Mesenchymal stem cell (in vitro differentiated cells and primary cell): ENCODE measurements at regions not wholly inside any gene's neighbourhood (a gene's known extent, or its start where the extent isn't known, plus 50 kb on each side); places are given as distances from the start of the nearest gene placed in this dataset.
A peak's percentile ranks its signal among the peaks of the same experiment; 100 is the strongest.

Experiments used
- DNase-seq: peaks from one replicate; pipeline ENCODE4 v3.0.0-alpha.2; 2013
- H2AFZ ChIP-seq: one replicate; pipeline ENCODE4 v1.6.1; 2013; ENCODE audit warnings: low read depth, mild to moderate bottlenecking, control low read depth, inconsistent platforms, low read length, moderate library complexity
- H2AK5ac ChIP-seq: 2 replicates; pipeline ENCODE4 v1.6.1; 2013; ENCODE audit warnings: low read length, moderate library complexity, mild to moderate bottlenecking, inconsistent platforms; ENCODE audit not compliant: severe bottlenecking
- H2BK120ac ChIP-seq: one replicate; pipeline ENCODE4 v1.6.1; 2013; ENCODE audit warnings: low read depth, mild to moderate bottlenecking, inconsistent platforms, low read length, moderate library complexity
- H2BK12ac ChIP-seq, 2 experiments: one replicate each; pipeline ENCODE4 v1.6.1; 2013; ENCODE audit warnings: inconsistent platforms in 2 of 2, low read length in 2 of 2, mild to moderate bottlenecking in 2 of 2, moderate library complexity in 2 of 2, control low read depth in 1 of 2
- H2BK15ac ChIP-seq: one replicate; pipeline ENCODE4 v1.6.1; 2013; ENCODE audit warnings: mild to moderate bottlenecking, low read depth, inconsistent platforms; ENCODE audit not compliant: poor library complexity, severe bottlenecking
- H2BK5ac ChIP-seq: 2 replicates; pipeline ENCODE4 v1.6.1; 2013; ENCODE audit warnings: low read depth, mild to moderate bottlenecking, low read length, control low read depth, inconsistent platforms; ENCODE audit not compliant: poor library complexity, severe bottlenecking
- H3K14ac ChIP-seq, 2 experiments: one replicate each; pipeline ENCODE4 v1.6.1; 2013; ENCODE audit warnings: inconsistent platforms in 2 of 2, low read length in 2 of 2, control low read depth in 1 of 2, mild to moderate bottlenecking in 1 of 2, moderate library complexity in 1 of 2
- H3K18ac ChIP-seq, 2 experiments: one replicate each; pipeline ENCODE4 v1.6.1; 2013; ENCODE audit warnings: inconsistent platforms in 2 of 2, low read length in 2 of 2, control low read depth in 1 of 2, low read depth in 1 of 2, mild to moderate bottlenecking in 1 of 2
- H3K23ac ChIP-seq, 2 experiments: one replicate each; pipeline ENCODE4 v1.6.1; 2013; ENCODE audit warnings: inconsistent platforms in 2 of 2, low read length in 2 of 2, mild to moderate bottlenecking in 2 of 2, moderate library complexity in 2 of 2, control low read depth in 1 of 2
- H3K27ac ChIP-seq: 2 replicates; pipeline ENCODE4 v1.5.1; 2013; ENCODE audit warnings: mild to moderate bottlenecking, moderate library complexity, low read length, control low read depth, inconsistent platforms; ENCODE audit not compliant: poor library complexity, severe bottlenecking
- H3K27me3 ChIP-seq, 2 experiments: 2 replicates each; pipeline versions ENCODE4 v1.6.1 to v1.7.0; 2013; ENCODE audit warnings: low read length in 2 of 2, mild to moderate bottlenecking in 2 of 2, moderate library complexity in 2 of 2, control low read depth in 1 of 2, inconsistent platforms in 1 of 2; ENCODE audit not compliant: control insufficient read depth in 1 of 2, insufficient read depth in 1 of 2
- H3K36me3 ChIP-seq, 2 experiments: 2 replicates each; pipeline versions ENCODE4 v1.6.1 to v1.7.0; 2013; ENCODE audit warnings: low read length in 2 of 2, control low read depth in 1 of 2, inconsistent platforms in 1 of 2, low read depth in 1 of 2, mild to moderate bottlenecking in 1 of 2; ENCODE audit not compliant: insufficient read depth in 2 of 2, control insufficient read depth in 1 of 2
- H3K4ac ChIP-seq, 2 experiments: one replicate each; pipeline ENCODE4 v1.6.1; 2013; ENCODE audit warnings: inconsistent platforms in 2 of 2, low read length in 2 of 2, mild to moderate bottlenecking in 2 of 2, moderate library complexity in 2 of 2, control low read depth in 1 of 2, low read depth in 1 of 2
- H3K4me1 ChIP-seq: 2 replicates; pipeline ENCODE4 v1.6.1; 2013; ENCODE audit warnings: low read depth, low read length, control low read depth; ENCODE audit not compliant: control insufficient read depth, insufficient read depth
- H3K4me2 ChIP-seq: 2 replicates; pipeline ENCODE4 v1.6.1; 2013; ENCODE audit warnings: low read length, mild to moderate bottlenecking, inconsistent platforms; ENCODE audit not compliant: poor library complexity, severe bottlenecking
- H3K4me3 ChIP-seq, 2 experiments: 2 replicates each; pipeline versions ENCODE4 v1.5.1 to v1.7.0; 2013; ENCODE audit warnings: low read length in 2 of 2, mild to moderate bottlenecking in 2 of 2, control low read depth in 1 of 2, low read depth in 1 of 2; ENCODE audit not compliant: insufficient read depth in 1 of 2
- H3K79me1 ChIP-seq: replicated peaks from 2 replicates; pipeline ENCODE4 v1.6.1; 2013; ENCODE audit warnings: mild to moderate bottlenecking, control low read depth, low read length, inconsistent platforms; ENCODE audit not compliant: poor library complexity, severe bottlenecking
- H3K9ac ChIP-seq: 2 replicates; pipeline ENCODE4 v1.7.0; 2013; ENCODE audit warnings: mild to moderate bottlenecking, low read length, moderate library complexity
- H3K9me3 ChIP-seq: 2 replicates; pipeline ENCODE4 v1.7.0; 2013; ENCODE audit warnings: mild to moderate bottlenecking, low read length; ENCODE audit not compliant: control insufficient read depth
- H4K8ac ChIP-seq: one replicate; pipeline ENCODE4 v1.6.1; 2013; ENCODE audit warnings: inconsistent platforms, mild to moderate bottlenecking, low read length, moderate library complexity
- H4K91ac ChIP-seq: one replicate; pipeline ENCODE4 v1.6.1; 2013; ENCODE audit warnings: mild to moderate bottlenecking, low read length, inconsistent platforms
- WGBS: methylation state at CpG from one replicate; pipeline ENCODE4 v1.1.7; 2013; ENCODE audit warnings: mixed read lengths; 5-methylcytosine and 5-hydroxymethylcytosine counted together

DNA sequence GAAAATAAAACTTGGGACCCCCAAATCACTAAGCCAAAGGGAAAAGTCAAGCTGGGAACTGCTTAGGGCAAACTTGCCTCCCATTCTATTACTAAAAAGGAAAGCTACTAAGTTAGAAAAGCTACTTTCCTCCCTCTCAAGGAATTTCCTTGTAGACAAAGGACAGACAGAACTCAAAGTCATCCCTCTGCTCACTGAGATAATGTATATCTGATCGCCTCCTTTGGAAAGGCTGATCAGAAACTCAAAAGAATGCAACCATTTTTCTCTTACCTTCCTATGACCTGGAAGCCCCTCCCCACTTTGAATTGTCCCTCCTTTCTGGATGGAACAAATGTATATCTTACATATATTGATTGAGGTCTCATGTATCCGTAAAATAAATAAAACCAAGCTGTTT is 190.5 kb upstream of the DCN start:
- H3K36me3 ChIP-seq = no peaks in the 10 kb centered on the region
- peaks cover 1% of the 10 kb centered on the region for H3K4me1 ChIP-seq
- no peak overlapping the region for H2BK15ac ChIP-seq
- H3K4ac ChIP-seq = no peak overlapping the region
- no peaks in the 10 kb centered on the region for H3K79me1 ChIP-seq
- H2AK5ac ChIP-seq = no peak overlapping the region
- WGBS = 90% methylated on average over 2 of the region's 2 CpGs
- H2BK120ac ChIP-seq = no peak overlapping the region
- H2AFZ ChIP-seq = no peak overlapping the region
- no peak overlapping the region for H4K91ac ChIP-seq
- H3K4me2 ChIP-seq = no peak overlapping the region
- H3K9ac ChIP-seq = no peak overlapping the region
- H3K23ac ChIP-seq = no peak overlapping the region
- no peak overlapping the region for H2BK5ac ChIP-seq
- H4K8ac ChIP-seq = no peak overlapping the region
- no peak for DNase-seq
- H3K4me3 ChIP-seq = no peak overlapping the region
- no peak overlapping the region for H2BK12ac ChIP-seq
- no peak overlapping the region for H3K14ac ChIP-seq
- peaks cover 0 to 4% of the 10 kb centered on the region in 2 experiments for H3K27me3 ChIP-seq
- H3K9me3 ChIP-seq = no peaks in the 10 kb centered on the region
- H3K27ac ChIP-seq = no peak overlapping the region
- no peak overlapping the region for H3K18ac ChIP-seq

DNA sequence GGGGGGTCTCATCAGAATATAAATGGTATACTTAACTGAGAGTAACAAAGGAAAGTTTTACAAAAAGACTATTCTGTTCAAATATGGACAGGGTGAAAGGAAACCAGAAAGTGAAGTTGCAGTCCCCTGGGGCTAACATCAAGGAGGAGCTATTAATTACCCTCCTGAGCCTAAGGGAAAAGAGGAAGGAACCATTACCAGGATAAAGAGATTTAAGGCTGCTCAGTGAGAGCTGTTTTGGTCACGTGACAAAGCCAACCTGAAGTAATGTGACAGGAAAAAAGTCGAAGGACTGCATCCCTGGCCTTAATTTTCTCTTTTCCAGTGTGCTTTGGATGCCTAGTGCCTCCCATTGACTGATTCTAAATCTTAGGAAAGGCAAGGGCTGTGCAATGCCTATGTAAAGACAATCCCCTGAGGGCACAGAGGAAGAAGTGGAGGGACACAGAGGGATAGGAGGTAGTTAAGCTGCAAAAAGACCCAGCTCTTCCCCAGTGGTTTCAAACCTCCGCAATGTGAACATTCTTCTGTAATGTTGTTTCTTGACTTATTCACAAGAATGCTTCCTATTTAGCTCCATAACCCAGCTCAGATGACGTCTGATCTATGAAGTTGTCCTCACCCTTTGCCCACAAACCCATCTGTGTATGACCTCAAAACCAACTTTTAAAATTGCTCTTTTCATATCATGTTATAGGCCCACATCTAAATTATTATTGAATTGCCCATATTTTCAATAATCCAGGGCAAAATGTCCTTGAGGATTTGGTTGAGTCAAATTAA is 187.7 kb upstream of the DCN start:
- Histone ChIP-seq H3K4me2 (no peak overlapping the region), H4K8ac (no peak overlapping the region), H3K36me3 (no peaks in the 10 kb centered on the region), H3K14ac (no peak overlapping the region), H3K9me3 (no peaks in the 10 kb centered on the region), H3K9ac (no peak overlapping the region), H4K91ac (no peak overlapping the region), H3K27me3 (peaks cover 0 to 3% of the 10 kb centered on the region in 2 experiments), H3K18ac (no peak overlapping the region), H2BK120ac (no peak overlapping the region), H3K27ac (no peak overlapping the region), H3K4ac (no peak overlapping the region), H2AFZ (no peak overlapping the region), H2BK5ac (no peak overlapping the region), H3K4me3 (no peak overlapping the region), H2BK15ac (no peak overlapping the region), H2AK5ac (no peak overlapping the region), H3K4me1 (peaks cover 1% of the 10 kb centered on the region), H3K23ac (no peak overlapping the region), H2BK12ac (no peak overlapping the region), H3K79me1 (no peaks in the 10 kb centered on the region)
- 62% methylated on average over 4 of the region's 4 CpGs for WGBS
- DNase-seq = no peak

DNA sequence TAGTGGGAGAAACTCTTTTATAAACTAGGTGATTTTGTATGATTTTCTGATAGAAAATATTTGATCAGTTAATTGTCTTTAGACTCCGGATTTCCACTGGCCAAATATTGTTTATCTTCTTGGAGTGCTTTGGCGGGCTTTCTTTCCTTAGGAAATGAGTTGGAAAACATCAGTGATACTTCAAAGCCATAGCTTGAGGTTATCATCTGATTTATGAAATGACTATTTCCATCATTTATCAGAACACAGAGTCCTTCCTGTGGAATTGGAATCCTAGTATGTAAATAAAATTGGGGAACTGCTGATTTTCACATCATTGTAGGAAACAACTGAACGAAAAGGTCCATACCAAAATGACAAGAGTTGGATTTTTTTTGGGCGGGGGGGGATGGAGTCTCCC is 186.0 kb upstream of the DCN start:
- no peak overlapping the region for H4K91ac ChIP-seq
- no peak overlapping the region for H3K4me2 ChIP-seq
- no peak overlapping the region for H2BK12ac ChIP-seq
- H2BK120ac ChIP-seq = no peak overlapping the region
- H3K4ac ChIP-seq = no peak overlapping the region
- no peaks in the 10 kb centered on the region for H3K36me3 ChIP-seq
- H3K4me1 ChIP-seq = peaks cover under 1% of the 10 kb centered on the region
- no peaks in the 10 kb centered on the region for H3K79me1 ChIP-seq
- DNase-seq = no peak
- no peak overlapping the region for H2AK5ac ChIP-seq
- no peak overlapping the region for H4K8ac ChIP-seq
- no peak overlapping the region for H3K14ac ChIP-seq
- no peak overlapping the region for H3K18ac ChIP-seq
- H3K4me3 ChIP-seq = no peak overlapping the region
- H2AFZ ChIP-seq = no peak overlapping the region
- no peaks in the 10 kb centered on the region for H3K27me3 ChIP-seq
- H3K23ac ChIP-seq = no peak overlapping the region
- WGBS = 86% methylated on average over 3 of the region's 4 CpGs
- H3K27ac ChIP-seq = no peak overlapping the region
- H2BK5ac ChIP-seq = no peak overlapping the region
- H3K9me3 ChIP-seq = no peaks in the 10 kb centered on the region
- H2BK15ac ChIP-seq = no peak overlapping the region
- H3K9ac ChIP-seq = no peak overlapping the region

DNA sequence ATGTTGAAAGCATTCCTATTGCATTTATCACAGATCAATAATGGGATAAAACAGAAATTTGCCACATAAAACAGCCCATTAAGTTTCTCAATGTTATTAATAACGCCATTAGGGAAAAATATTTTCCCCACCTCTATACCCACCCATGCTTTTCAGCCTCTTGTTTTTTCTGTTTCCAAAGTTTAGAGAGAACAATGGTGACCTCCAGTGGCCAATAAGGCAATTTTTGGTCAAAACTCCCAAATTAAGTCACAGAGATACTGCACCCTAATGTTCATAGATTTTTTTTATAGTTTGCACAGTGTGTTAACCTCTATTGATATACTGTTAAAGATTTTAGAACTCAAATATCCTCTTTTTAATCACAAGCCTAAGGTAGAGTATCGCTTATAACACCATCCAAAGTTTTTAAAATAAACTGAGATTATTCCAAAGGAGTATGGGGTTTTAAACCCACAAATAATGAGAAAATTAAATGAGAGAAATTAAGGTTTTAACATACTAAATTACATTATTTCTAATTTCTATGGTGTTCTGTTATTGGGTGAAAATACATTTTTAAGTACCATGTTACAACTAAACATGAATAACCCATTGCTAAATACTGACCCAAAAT is 184.7 kb upstream of the DCN start:
- H2BK5ac ChIP-seq = no peak overlapping the region
- no peaks in the 10 kb centered on the region for H3K36me3 ChIP-seq
- DNase-seq = peak; percentile 43
- H3K79me1 ChIP-seq = no peaks in the 10 kb centered on the region
- no peak overlapping the region for H2BK12ac ChIP-seq
- H3K14ac ChIP-seq = no peak overlapping the region
- no peak overlapping the region for H2AFZ ChIP-seq
- no peak overlapping the region for H2BK120ac ChIP-seq
- 22% methylated on average over 1 of the region's 2 CpGs for WGBS
- no peak overlapping the region for H2BK15ac ChIP-seq
- no peak overlapping the region for H4K91ac ChIP-seq
- H3K27ac ChIP-seq = no peak overlapping the region
- no peak overlapping the region for H3K9ac ChIP-seq
- H3K4me1 ChIP-seq = no peaks in the 10 kb centered on the region
- no peak overlapping the region for H4K8ac ChIP-seq
- H3K9me3 ChIP-seq = no peaks in the 10 kb centered on the region
- no peaks in the 10 kb centered on the region for H3K27me3 ChIP-seq
- no peak overlapping the region for H3K4ac ChIP-seq
- H3K4me2 ChIP-seq = no peak overlapping the region
- H3K23ac ChIP-seq = no peak overlapping the region
- H2AK5ac ChIP-seq = no peak overlapping the region
- no peak overlapping the region for H3K18ac ChIP-seq
- no peak overlapping the region for H3K4me3 ChIP-seq
